Smooth muscle cell (in vitro differentiated cells): ENCODE measurements at regions not wholly inside any gene's neighbourhood (a gene's known extent, or its start where the extent isn't known, plus 50 kb on each side); places are given as distances from the start of the nearest gene placed in this dataset.

Source experiments
- DNase-seq: peaks from one replicate; lab custom pipeline; 2025; ENCODE audit not compliant: unreplicated experiment; lab: John Stamatoyannopoulos, UW
- H2AFZ ChIP-seq: fragments of 200-600 bp; sonication (generic); 2 replicates; pipeline ENCODE4 v1.6.0; 2016; ENCODE audit warnings: antibody characterized with exemption, low read depth, mild to moderate bottlenecking
- H3F3A ChIP-seq: fragments of 200-600 bp; sonication (generic); 2 replicates; pipeline ENCODE4 v1.6.0; 2017; ENCODE audit warnings: antibody characterized with exemption, low read depth
- H3K27ac ChIP-seq: fragments of 200-600 bp; sonication (generic); 2 replicates; pipeline ENCODE4 v1.5.1; 2016; ENCODE audit warnings: low read depth, mild to moderate bottlenecking
- H3K27me3 ChIP-seq: fragments of 200-600 bp; sonication (generic); 2 replicates; pipeline ENCODE4 v1.6.1; 2016; ENCODE audit warnings: low read depth, mild to moderate bottlenecking
- H3K36me3 ChIP-seq: fragments of 200-600 bp; sonication (generic); 2 replicates; pipeline ENCODE4 v1.5.1; 2016; ENCODE audit warnings: low read depth
- H3K4me1 ChIP-seq: fragments of 200-600 bp; sonication (generic); 2 replicates; pipeline ENCODE4 v1.5.1; 2016; ENCODE audit warnings: low read depth
- H3K4me2 ChIP-seq: fragments of 200-600 bp; sonication (generic); 2 replicates; pipeline ENCODE4 v1.6.0; 2016; ENCODE audit warnings: mild to moderate bottlenecking
- H3K4me3 ChIP-seq: fragments of 200-600 bp; sonication (generic); 2 replicates; pipeline ENCODE4 v1.5.1; 2016; ENCODE audit warnings: mild to moderate bottlenecking
- H3K79me2 ChIP-seq: fragments of 200-600 bp; sonication (generic); 2 replicates; pipeline ENCODE4 v1.6.0; 2016; ENCODE audit warnings: low read depth, mild to moderate bottlenecking
- H3K9ac ChIP-seq: fragments of 200-600 bp; sonication (generic); 2 replicates; pipeline ENCODE4 v1.6.0; 2016; ENCODE audit warnings: low read depth
- H3K9me3 ChIP-seq: fragments of 200-600 bp; sonication (generic); replicated peaks from 2 replicates; pipeline ENCODE4 v1.5.1; 2016; ENCODE audit warnings: low read depth
- H4K20me1 ChIP-seq: fragments of 200-600 bp; sonication (generic); 2 replicates; pipeline ENCODE4 v1.6.0; 2016; ENCODE audit warnings: low read depth
- CTCF ChIP-seq: fragments of 200-600 bp; sonication (generic); IDR thresholded peaks from 2 replicates; pipeline ENCODE4 v1.5.1; 2017; ENCODE audit warnings: borderline replicate concordance, mild to moderate bottlenecking, antibody characterized with exemption; ENCODE audit not compliant: insufficient read depth, poor library complexity, severe bottlenecking
- WGBS: methylation state at CpG from one replicate; pipeline ENCODE4 v1.1.7; 2016; ENCODE audit warnings: low lambda C conversion rate; 5-methylcytosine and 5-hydroxymethylcytosine counted together

GRCh38 chr2:18871430-18871829 is 282.1 kb upstream of the NT5C1B start:
- 90% methylated on average over 2 of the region's 2 CpGs for WGBS

GRCh38 chr2:18870307-18870706 is 280.9 kb upstream of the NT5C1B start:
- no peak for TF ChIP-seq CTCF

More at GRCh38 chr2:18871430-18871829, 282.1 kb upstream of the NT5C1B start:
- no peaks in the 10 kb centered on the region for H3F3A ChIP-seq
- no peaks in the 10 kb centered on the region for H3K27me3 ChIP-seq
- no peak overlapping the region for H3K27ac ChIP-seq
- no peaks in the 10 kb centered on the region for H3K9me3 ChIP-seq
- TF ChIP-seq CTCF: no peak
- DNase-seq: no peak
- H3K4me1 ChIP-seq: no peaks in the 10 kb centered on the region
- no peak overlapping the region for H3K9ac ChIP-seq
- no peaks in the 10 kb centered on the region for H3K79me2 ChIP-seq
- H4K20me1 ChIP-seq: no peaks in the 10 kb centered on the region
- no peak overlapping the region for H3K4me2 ChIP-seq
- H3K36me3 ChIP-seq: no peaks in the 10 kb centered on the region
- H2AFZ ChIP-seq: peak overlapping the region; percentile 7
- no peak overlapping the region for H3K4me3 ChIP-seq

GRCh38 chr2:18861951-18862350 is 272.6 kb upstream of the NT5C1B start:
- no peaks in the 10 kb centered on the region for H3F3A ChIP-seq
- no peak overlapping the region for H2AFZ ChIP-seq
- no peaks in the 10 kb centered on the region for H3K4me1 ChIP-seq
- H3K27me3 ChIP-seq: no peaks in the 10 kb centered on the region
- no peaks in the 10 kb centered on the region for H3K79me2 ChIP-seq
- TF ChIP-seq CTCF: no peak
- no peaks in the 10 kb centered on the region for H3K9me3 ChIP-seq
- no peak overlapping the region for H3K9ac ChIP-seq
- no peak overlapping the region for H3K4me3 ChIP-seq
- H3K27ac ChIP-seq: no peak overlapping the region
- DNase-seq: no peak
- H4K20me1 ChIP-seq: no peaks in the 10 kb centered on the region
- no peak overlapping the region for H3K4me2 ChIP-seq
- no peaks in the 10 kb centered on the region for H3K36me3 ChIP-seq

More at GRCh38 chr2:18870307-18870706, 280.9 kb upstream of the NT5C1B start:
- H3K4me3 ChIP-seq: no peak overlapping the region
- H3K27ac ChIP-seq: no peak overlapping the region
- H3K79me2 ChIP-seq: no peaks in the 10 kb centered on the region
- no peak for DNase-seq
- H4K20me1 ChIP-seq: no peaks in the 10 kb centered on the region
- H3K36me3 ChIP-seq: no peaks in the 10 kb centered on the region
- no peaks in the 10 kb centered on the region for H3K9me3 ChIP-seq
- H3K27me3 ChIP-seq: no peaks in the 10 kb centered on the region
- H3K9ac ChIP-seq: no peak overlapping the region
- H3K4me1 ChIP-seq: no peaks in the 10 kb centered on the region
- H3K4me2 ChIP-seq: no peak overlapping the region
- H2AFZ ChIP-seq: no peak overlapping the region
- no peaks in the 10 kb centered on the region for H3F3A ChIP-seq

- H3K4me3 ChIP-seq: no peak overlapping the region
- H3K27ac ChIP-seq: no peak overlapping the region
- no peak overlapping the region for H2AFZ ChIP-seq
- no peak overlapping the region for H3K9ac ChIP-seq
- no peaks in the 10 kb centered on the region for H3K4me1 ChIP-seq
- H3F3A ChIP-seq: no peaks in the 10 kb centered on the region
- TF ChIP-seq CTCF: no peak
- no peaks in the 10 kb centered on the region for H3K79me2 ChIP-seq
- H3K4me2 ChIP-seq: no peak overlapping the region
- no peaks in the 10 kb centered on the region for H3K36me3 ChIP-seq
- DNase-seq: no peak
- H3K27me3 ChIP-seq: no peaks in the 10 kb centered on the region
- H3K9me3 ChIP-seq: no peaks in the 10 kb centered on the region
- no peaks in the 10 kb centered on the region for H4K20me1 ChIP-seq
These were observed 270.8 kb upstream of the NT5C1B start for GRCh38 chr2:18860179-18860578.
